ENCODE measurements at regions not wholly inside any gene's neighbourhood (a gene's known extent, or its start where the extent isn't known, plus 50 kb on each side); places are given as distances from the start of the nearest gene placed in this dataset.

DNA sequence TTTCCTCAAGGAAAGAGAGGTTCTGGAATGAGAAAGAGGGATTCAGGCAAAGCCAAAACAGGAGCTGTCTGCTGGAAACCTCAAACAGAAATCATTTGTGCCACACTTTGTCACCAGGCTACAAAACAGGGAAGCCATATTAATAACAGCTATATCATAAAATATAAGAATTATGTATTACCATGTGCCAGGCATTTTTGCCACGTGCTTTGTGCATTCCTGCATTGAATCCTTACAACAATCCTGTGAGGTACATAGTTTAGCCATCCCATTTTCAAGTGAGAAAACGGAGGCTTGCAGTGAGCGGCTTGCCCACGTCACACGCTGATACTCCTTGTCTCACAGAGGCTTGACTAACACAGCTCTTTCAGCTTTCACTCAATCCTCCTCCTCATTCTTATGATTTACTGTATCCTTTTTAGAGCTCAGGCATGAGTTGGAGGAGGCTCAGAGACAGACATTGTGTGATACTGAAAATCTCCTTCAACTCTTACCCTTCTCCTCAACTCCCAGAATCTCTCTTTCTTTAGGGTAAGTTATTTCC is 148.4 kb upstream of the MEX3C start:
- no peak for TF ChIP-seq POLR2AphosphoS5 (IDR thresholded peaks at IDR 0.05; ENCODE audit: borderline replicate concordance, low read depth, low read length)
- no peak for TF ChIP-seq EZH2 (IDR thresholded peaks at IDR 0.05)
- no peak for TF ChIP-seq FOXP2 (optimal IDR thresholded peaks at IDR 0.05; ENCODE audit: control extremely low read depth, extremely low read length, insufficient read depth)
